A549 (cell line): ENCODE measurements at regions not wholly inside any gene's neighbourhood (a gene's known extent, or its start where the extent isn't known, plus 50 kb on each side); places are given as distances from the start of the nearest gene placed in this dataset.

Experiments
- ATAC-seq, 2 experiments: fragments of 200-7000 bp in 1 of 2; fragments of >200 bp in 1 of 2; cut with Nextera tagmentation in 1 of 2; cut with Tn5 transposase in 1 of 2; 3 replicates each; pipeline versions ENCODE4 v1.8.0 to v1.9.1; 2018 to 2020; ENCODE audit warnings: mild to moderate bottlenecking in 1 of 2, moderate library complexity in 1 of 2
- CTCF ChIA-PET: fragments of 300-600 bp; sonication (Branson Sonifier 250); formaldehyde crosslinking; extraction: SDS; loops from one replicate; lab custom pipeline; 2021; ENCODE audit warnings: antibody characterized with exemption, inconsistent platforms; lab: Yijun Ruan, JAX
- POLR2A ChIA-PET: fragments of 350-600 bp; formaldehyde crosslinking; extraction: SDS; loops from one replicate; lab custom pipeline; 2021; ENCODE audit warnings: antibody characterized with exemption, inconsistent platforms; lab: Yijun Ruan, JAX
- DNase-seq, 2 experiments: peaks; one replicate each; pipeline versions ENCODE4 v3.0.0 to v3.0.0-alpha.2; 2011 to 2016; ENCODE audit warnings: low read depth in 1 of 2, low spot score in 1 of 2
- FAIRE-seq: peaks from 2 replicates; lab custom pipeline; 2011; peaks lifted over from hg19 to GRCh38; lab: Jason Lieb, UNC
- H3K27ac ChIP-seq, 2 experiments: fragments of >200 bp; sonication (Bioruptor Twin); formaldehyde crosslinking; 3 replicates each; pipeline ENCODE4 v1.5.1; 2016 to 2017
- H3K4me1 ChIP-seq: fragments of >200 bp; sonication (Bioruptor Twin); formaldehyde crosslinking; 3 replicates; pipeline ENCODE4 v1.6.1; 2016
- H3K4me2 ChIP-seq: fragments of >200 bp; sonication (Bioruptor Twin); formaldehyde crosslinking; 3 replicates; pipeline ENCODE4 v1.6.1; 2016
- H3K4me3 ChIP-seq: fragments of >200 bp; sonication (Bioruptor Twin); formaldehyde crosslinking; 3 replicates; pipeline ENCODE4 v1.5.1; 2016
- H3K9me3 ChIP-seq: fragments of >200 bp; sonication (Bioruptor Twin); formaldehyde crosslinking; 3 replicates; pipeline ENCODE4 v1.6.1; 2016
- BCL3 ChIP-seq: fragments of >200 bp; sonication (Bioruptor Twin); formaldehyde crosslinking; IDR thresholded peaks from 3 replicates; pipeline ENCODE4 v1.6.1; 2016
- BHLHE40 ChIP-seq: IDR thresholded peaks from 2 replicates; pipeline ENCODE4 v1.6.1; 2012; ENCODE audit warnings: low read depth, low read length, inconsistent platforms
- CBX2 ChIP-seq: fragments of 200-600 bp; sonication (generic); IDR thresholded peaks from 2 replicates; pipeline ENCODE4 v1.6.1; 2016; ENCODE audit warnings: low read depth, mild to moderate bottlenecking, borderline replicate concordance
- CBX8 ChIP-seq: fragments of 200-600 bp; sonication (generic); IDR thresholded peaks from 2 replicates; pipeline ENCODE4 v1.6.1; 2016
- CHD2 ChIP-seq: fragments of 150-350 bp; IDR thresholded peaks from 2 replicates; pipeline ENCODE4 v1.6.1; 2014; ENCODE audit warnings: low read length; ENCODE audit not compliant: partially characterized antibody
- EHF ChIP-seq: fragments of 250-450 bp; sonication (Bioruptor Pico); IDR thresholded peaks from 2 replicates; pipeline ENCODE4 v1.5.0; 2020; ENCODE audit warnings: mild to moderate bottlenecking
- HDAC2 ChIP-seq: fragments of 200-600 bp; sonication (generic); IDR thresholded peaks from 2 replicates; pipeline ENCODE4 v1.6.1; 2016
- HES2 ChIP-seq: fragments of >200 bp; sonication (Bioruptor Twin); formaldehyde crosslinking; IDR thresholded peaks from 2 replicates; pipeline ENCODE4 v1.6.1; 2016
- HEYL ChIP-seq: fragments of 250-450 bp; sonication (Bioruptor Pico); IDR thresholded peaks from 2 replicates; pipeline ENCODE4 v1.8.0; 2021; ENCODE audit warnings: mild to moderate bottlenecking, moderate library complexity
- HMGXB4 ChIP-seq: fragments of 250-450 bp; sonication (Bioruptor Pico); IDR thresholded peaks from 2 replicates; pipeline ENCODE4 v1.5.0; 2021; ENCODE audit warnings: mild to moderate bottlenecking, moderate library complexity, borderline replicate concordance
- HOXB13 ChIP-seq: fragments of 250-450 bp; sonication (Bioruptor Pico); IDR thresholded peaks from 2 replicates; pipeline ENCODE4 v1.5.0; 2020; ENCODE audit warnings: low read depth, mild to moderate bottlenecking, moderate library complexity
- KDM1A ChIP-seq: fragments of 200-600 bp; sonication (generic); IDR thresholded peaks from 2 replicates; pipeline ENCODE4 v1.6.1; 2016; ENCODE audit warnings: low read depth, mild to moderate bottlenecking
- MAFK ChIP-seq: fragments of 450-650 bp; IDR thresholded peaks from 2 replicates; pipeline ENCODE4 v1.6.1; 2014; ENCODE audit not compliant: partially characterized antibody
- MAZ ChIP-seq: fragments of 150-350 bp; IDR thresholded peaks from 2 replicates; pipeline ENCODE4 v1.6.1; 2014; ENCODE audit warnings: antibody characterized with exemption, low read depth, low read length, borderline replicate concordance
- NFE2L2 ChIP-seq: fragments of 150-350 bp; conservative IDR thresholded peaks from 2 replicates; pipeline ENCODE4 v1.6.1; 2014; ENCODE audit warnings: low read length
- NPAS2 ChIP-seq: fragments of 250-450 bp; sonication (Bioruptor Pico); IDR thresholded peaks from 2 replicates; pipeline ENCODE4 v1.8.0; 2022; ENCODE audit warnings: mild to moderate bottlenecking, moderate library complexity, borderline replicate concordance
- NR3C1 ChIP-seq: fragments of >200 bp; sonication (Bioruptor Twin); formaldehyde crosslinking; IDR thresholded peaks from 3 replicates; pipeline ENCODE4 v1.6.1; 2017
- POLR2A ChIP-seq: IDR thresholded peaks from 2 replicates; pipeline ENCODE4 v1.6.1; 2012; ENCODE audit warnings: mild to moderate bottlenecking, low read length
- RCOR1 ChIP-seq: fragments of 150-350 bp; IDR thresholded peaks from 2 replicates; pipeline ENCODE4 v1.6.1; 2014; ENCODE audit warnings: antibody characterized with exemption, low read length, low read depth
- RFX5 ChIP-seq: fragments of 450-650 bp; IDR thresholded peaks from 2 replicates; pipeline ENCODE4 v1.7.1; 2014; ENCODE audit warnings: antibody characterized with exemption, mild to moderate bottlenecking, moderate library complexity
- TFCP2L1 ChIP-seq: fragments of 250-450 bp; sonication (Bioruptor Pico); IDR thresholded peaks from 2 replicates; pipeline ENCODE4 v1.5.0; 2021; ENCODE audit warnings: mild to moderate bottlenecking
- WGBS: methylation state at CpG from one replicate; pipeline ENCODE4 v1.1.6; 2017; ENCODE audit errors: missing lambda C conversion rate; 5-methylcytosine and 5-hydroxymethylcytosine counted together
- TF ChIP-seq, protein P1 (sequence below): fragments of 250-450 bp; sonication (Bioruptor Pico); IDR thresholded peaks from 2 replicates; pipeline ENCODE4 v1.5.0; 2020; ENCODE audit warnings: low read depth, mild to moderate bottlenecking, moderate library complexity
- TF ChIP-seq, protein P2 (sequence below): fragments of 150-350 bp; IDR thresholded peaks from 2 replicates; pipeline ENCODE4 v1.6.1; 2014; ENCODE audit warnings: low read depth, mild to moderate bottlenecking, low read length
- TF ChIP-seq, protein P3 (sequence below): IDR thresholded peaks from 2 replicates; pipeline ENCODE4 v1.6.1; 2012

- Histone ChIP-seq H3K4me3 (no peak overlapping the region), H3K4me2 (no peak overlapping the region), H3K4me1 (no peaks in the 10 kb centered on the region), H3K9me3 (no peaks in the 10 kb centered on the region)
- POLR2A ChIA-PET = no interaction called here
- ATAC-seq (no peak), FAIRE-seq (no peak)
- WGBS = 13% methylated on average over 3 of the region's 3 CpGs
- no peak for TF ChIP-seq HMGXB4 (CRISPR knock-in tag)
- TF ChIP-seq HEYL (CRISPR knock-in tag) = no peak
- no peak for TF ChIP-seq RCOR1
- TF ChIP-seq POLR2A = no peak
- TF ChIP-seq CBX2 = no peak
- TF ChIP-seq CHD2 = no peak
- no peak for TF ChIP-seq RFX5
- no peak for TF ChIP-seq HES2
- no peak for TF ChIP-seq BHLHE40
- no peak for TF ChIP-seq NFE2L2
- no peak for TF ChIP-seq BCL3
- TF ChIP-seq, protein P1, sequence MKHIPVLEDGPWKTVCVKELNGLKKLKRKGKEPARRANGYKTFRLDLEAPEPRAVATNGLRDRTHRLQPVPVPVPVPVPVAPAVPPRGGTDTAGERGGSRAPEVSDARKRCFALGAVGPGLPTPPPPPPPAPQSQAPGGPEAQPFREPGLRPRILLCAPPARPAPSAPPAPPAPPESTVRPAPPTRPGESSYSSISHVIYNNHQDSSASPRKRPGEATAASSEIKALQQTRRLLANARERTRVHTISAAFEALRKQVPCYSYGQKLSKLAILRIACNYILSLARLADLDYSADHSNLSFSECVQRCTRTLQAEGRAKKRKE (CRISPR knock-in tag) = no peak
- TF ChIP-seq MAFK = no peak
- TF ChIP-seq EHF (CRISPR knock-in tag) = no peak
- TF ChIP-seq, protein P2, sequence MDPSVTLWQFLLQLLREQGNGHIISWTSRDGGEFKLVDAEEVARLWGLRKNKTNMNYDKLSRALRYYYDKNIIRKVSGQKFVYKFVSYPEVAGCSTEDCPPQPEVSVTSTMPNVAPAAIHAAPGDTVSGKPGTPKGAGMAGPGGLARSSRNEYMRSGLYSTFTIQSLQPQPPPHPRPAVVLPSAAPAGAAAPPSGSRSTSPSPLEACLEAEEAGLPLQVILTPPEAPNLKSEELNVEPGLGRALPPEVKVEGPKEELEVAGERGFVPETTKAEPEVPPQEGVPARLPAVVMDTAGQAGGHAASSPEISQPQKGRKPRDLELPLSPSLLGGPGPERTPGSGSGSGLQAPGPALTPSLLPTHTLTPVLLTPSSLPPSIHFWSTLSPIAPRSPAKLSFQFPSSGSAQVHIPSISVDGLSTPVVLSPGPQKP = no peak
- TF ChIP-seq, all 56 proteins: peak for 0
- H3K27ac ChIP-seq = no peak overlapping the region
- DNase-seq = no peak
- CTCF ChIA-PET = no interaction called here
Measured at GRCh38 chr18:43879415-43879814, 602.1 kb upstream of the SYT4 start.

GRCh38 chr18:43882358-43883055 lies 605.2 kb upstream of the SYT4 start:
- FAIRE-seq = no peak
- Histone ChIP-seq H3K9me3 (no peaks in the 10 kb centered on the region), H3K4me2 (no peak overlapping the region), H3K4me1 (no peaks in the 10 kb centered on the region), H3K4me3 (no peak overlapping the region), H3K27ac (no peak overlapping the region)
- DNase-seq = no peak
- no peak for ATAC-seq
- WGBS = 27% methylated on average over 7 of the region's 7 CpGs
- no peak for TF ChIP-seq KDM1A
- TF ChIP-seq TFCP2L1 (CRISPR knock-in tag) = no peak
- no peak for TF ChIP-seq MAZ
- TF ChIP-seq CBX8 = no peak
- TF ChIP-seq NPAS2 (CRISPR knock-in tag) = no peak
- no peak for TF ChIP-seq NR3C1
- no peak for TF ChIP-seq BHLHE40
- TF ChIP-seq HOXB13 (CRISPR knock-in tag) = no peak
- TF ChIP-seq HDAC2 = no peak
- TF ChIP-seq, protein P3, sequence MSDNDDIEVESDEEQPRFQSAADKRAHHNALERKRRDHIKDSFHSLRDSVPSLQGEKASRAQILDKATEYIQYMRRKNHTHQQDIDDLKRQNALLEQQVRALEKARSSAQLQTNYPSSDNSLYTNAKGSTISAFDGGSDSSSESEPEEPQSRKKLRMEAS = no peak
- POLR2A ChIA-PET = no interaction called here
- CTCF ChIA-PET = no interaction called here
